ENCODE measurements at regions not wholly inside any gene's neighbourhood (a gene's known extent, or its start where the extent isn't known, plus 50 kb on each side); places are given as distances from the start of the nearest gene placed in this dataset.

GRCh38 chr18:30409120-30409519, 633.4 kb downstream of the DSC3 start:
- H3K9ac ChIP-seq (ENCODE audit: control insufficient read depth, extremely low read depth, insufficient read depth, low read length) = no peak overlapping the region
- no peak overlapping the region for H3K4me3 ChIP-seq (ENCODE audit: control insufficient read depth in 2 of 3, extremely low read depth in 1 of 3, insufficient read depth in 2 of 3, low read depth in 1 of 3, low read length in 3 of 3)
- no peak overlapping the region for H3K27ac ChIP-seq (ENCODE audit: control insufficient read depth, insufficient read depth, low read length)
- FAIRE-seq (no peak), DNase-seq (ENCODE audit: low read depth, low spot score) (no peak)
- no peaks in the 10 kb centered on the region for H3K27me3 ChIP-seq (ENCODE audit: control insufficient read depth, extremely low read depth, insufficient read depth, low read length)
- TF ChIP-seq CTCF (optimal IDR thresholded peaks at IDR 0.05 in 1 of 3, IDR thresholded peaks at IDR 0.05 in 1 of 3, conservative IDR thresholded peaks at IDR 0.05 in 1 of 3; ENCODE audit: extremely low read depth in 1 of 3, insufficient read depth in 2 of 3, low read length in 3 of 3) (no peak), EZH2 (IDR thresholded peaks at IDR 0.05; ENCODE audit: low read length) (no peak)
- no peak overlapping the region for H2AFZ ChIP-seq (ENCODE audit: control insufficient read depth, low read length)
- H3K4me2 ChIP-seq (ENCODE audit: control insufficient read depth, extremely low read depth, insufficient read depth, low read depth, low read length) = no peak overlapping the region
- no peaks in the 10 kb centered on the region for H3K79me2 ChIP-seq (ENCODE audit: control insufficient read depth, insufficient read depth, low read length)
- H3K9me3 ChIP-seq (ENCODE audit: control insufficient read depth, low read depth, low read length) = no peaks in the 10 kb centered on the region
- H3K36me3 ChIP-seq (ENCODE audit: control insufficient read depth in 2 of 2, extremely low read depth in 1 of 2, insufficient read depth in 2 of 2, low read length in 2 of 2) = no peaks in the 10 kb centered on the region
- H3K9me1 ChIP-seq (ENCODE audit: control insufficient read depth, extremely low read depth, insufficient read depth, low read length) = no peaks in the 10 kb centered on the region
- H3K4me1 ChIP-seq (ENCODE audit: control insufficient read depth, extremely low read depth, insufficient read depth, low read length) = no peaks in the 10 kb centered on the region
- dilution Hi-C loops (cut with MboI; ENCODE audit: extremely low pct_ligation_motif_present, low sequenced_read_pairs) = no loop called here
- no peaks in the 10 kb centered on the region for H4K20me1 ChIP-seq (ENCODE audit: control insufficient read depth, extremely low read depth, insufficient read depth, low read length)

GRCh38 chr18:30406728-30407127, 635.8 kb downstream of the DSC3 start:
- no peaks in the 10 kb centered on the region for H3K9me3 ChIP-seq (ENCODE audit: control insufficient read depth, low read depth, low read length)
- DNase-seq (ENCODE audit: low read depth, low spot score) = no peak
- no peak for FAIRE-seq
- H3K36me3 ChIP-seq (ENCODE audit: control insufficient read depth in 2 of 2, extremely low read depth in 1 of 2, insufficient read depth in 2 of 2, low read length in 2 of 2) = no peaks in the 10 kb centered on the region
- H3K4me3 ChIP-seq (ENCODE audit: control insufficient read depth in 2 of 3, extremely low read depth in 1 of 3, insufficient read depth in 2 of 3, low read depth in 1 of 3, low read length in 3 of 3) = no peak overlapping the region
- H3K4me1 ChIP-seq (ENCODE audit: control insufficient read depth, extremely low read depth, insufficient read depth, low read length) = no peaks in the 10 kb centered on the region
- no peaks in the 10 kb centered on the region for H3K79me2 ChIP-seq (ENCODE audit: control insufficient read depth, insufficient read depth, low read length)
- no peaks in the 10 kb centered on the region for H4K20me1 ChIP-seq (ENCODE audit: control insufficient read depth, extremely low read depth, insufficient read depth, low read length)
- no peak overlapping the region for H3K4me2 ChIP-seq (ENCODE audit: control insufficient read depth, extremely low read depth, insufficient read depth, low read depth, low read length)
- no peak for TF ChIP-seq EZH2 (IDR thresholded peaks at IDR 0.05; ENCODE audit: low read length)
- no peak for TF ChIP-seq CTCF (optimal IDR thresholded peaks at IDR 0.05 in 1 of 3, IDR thresholded peaks at IDR 0.05 in 1 of 3, conservative IDR thresholded peaks at IDR 0.05 in 1 of 3; ENCODE audit: extremely low read depth in 1 of 3, insufficient read depth in 2 of 3, low read length in 3 of 3)
- H2AFZ ChIP-seq (ENCODE audit: control insufficient read depth, low read length) = no peak overlapping the region
- no peak overlapping the region for H3K9ac ChIP-seq (ENCODE audit: control insufficient read depth, extremely low read depth, insufficient read depth, low read length)
- dilution Hi-C loops (cut with MboI; ENCODE audit: extremely low pct_ligation_motif_present, low sequenced_read_pairs) = no loop called here
- no peaks in the 10 kb centered on the region for H3K9me1 ChIP-seq (ENCODE audit: control insufficient read depth, extremely low read depth, insufficient read depth, low read length)
- H3K27me3 ChIP-seq (ENCODE audit: control insufficient read depth, extremely low read depth, insufficient read depth, low read length) = no peaks in the 10 kb centered on the region
- H3K27ac ChIP-seq (ENCODE audit: control insufficient read depth, insufficient read depth, low read length) = no peak overlapping the region

Data from keratinocyte (primary cell).